ENCODE measurements at regions not wholly inside any gene's neighbourhood (a gene's known extent, or its start where the extent isn't known, plus 50 kb on each side); places are given as distances from the start of the nearest gene placed in this dataset.

- intact Hi-C loops (cut with DNase I): no loop called here
- Histone ChIP-seq H3K4me3 (replicated peaks in 1 of 3) (no peak overlapping the region), H3K27ac (no peak overlapping the region), H3K27me3 (no peaks in the 10 kb centered on the region), H3K9me3 (no peaks in the 10 kb centered on the region), H3K36me3 (no peaks in the 10 kb centered on the region), H3K4me1 (no peaks in the 10 kb centered on the region)
- DNase-seq: no peak
- 100% methylated on average over 2 of the region's 2 CpGs for WGBS, 2 donors
- TF ChIP-seq POLR2A (IDR thresholded peaks at IDR 0.05): no peak
- TF ChIP-seq CTCF (IDR thresholded peaks at IDR 0.05): no peak
Measured at GRCh38 chr5:67344870-67345269, 148.3 kb upstream of the CD180 start.

DNA sequence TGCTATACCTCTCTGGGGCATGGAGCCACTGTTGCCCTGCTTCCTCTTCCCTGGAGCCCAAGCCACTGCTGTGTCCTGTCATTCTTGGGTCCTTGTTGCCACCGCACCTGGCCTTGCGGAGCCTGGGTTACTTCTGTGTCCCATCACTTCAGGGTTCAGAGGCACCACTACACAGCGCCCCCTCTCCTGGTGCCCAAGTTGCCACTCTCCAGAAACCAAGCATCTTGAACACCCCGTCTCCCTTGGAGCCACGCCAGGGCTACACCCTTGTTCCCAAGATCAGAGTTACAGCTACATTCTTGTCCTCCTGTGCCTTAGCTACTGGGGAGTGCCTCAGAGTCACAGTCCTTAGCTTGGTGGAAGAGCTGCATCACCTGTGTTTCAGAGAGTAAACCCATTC, 147.2 kb upstream of the CD180 start:
- Histone ChIP-seq H3K4me1 (no peaks in the 10 kb centered on the region), H3K27me3 (no peaks in the 10 kb centered on the region), H3K36me3 (no peaks in the 10 kb centered on the region), H3K4me3 (replicated peaks in 1 of 3) (no peak overlapping the region), H3K9me3 (no peaks in the 10 kb centered on the region), H3K27ac (no peak overlapping the region)
- 73 to 76% methylated on average over 5 of the region's 5 CpGs for WGBS, 2 donors
- TF ChIP-seq POLR2A (IDR thresholded peaks at IDR 0.05): no peak
- TF ChIP-seq CTCF (IDR thresholded peaks at IDR 0.05): no peak
- intact Hi-C loops (cut with DNase I): no loop called here
- DNase-seq: peak; percentile 22 to 27

GRCh38 chr5:67341478-67341877, 144.9 kb upstream of the CD180 start:
- no peaks in the 10 kb centered on the region for H3K27me3 ChIP-seq
- intact Hi-C loops (cut with DNase I): no loop called here
- H3K4me1 ChIP-seq: no peaks in the 10 kb centered on the region
- H3K4me3 ChIP-seq (replicated peaks in 1 of 3): no peak overlapping the region
- WGBS, 2 donors: 86 to 93% methylated on average over 2 of the region's 2 CpGs
- H3K9me3 ChIP-seq: no peaks in the 10 kb centered on the region
- H3K27ac ChIP-seq: no peak overlapping the region
- TF ChIP-seq POLR2A (IDR thresholded peaks at IDR 0.05) (no peak), CTCF (IDR thresholded peaks at IDR 0.05) (no peak)
- no peak for DNase-seq
- no peaks in the 10 kb centered on the region for H3K36me3 ChIP-seq

GRCh38 chr5:67339219-67339767, 142.7 kb upstream of the CD180 start:
- Histone ChIP-seq H3K36me3 (no peaks in the 10 kb centered on the region), H3K4me1 (no peaks in the 10 kb centered on the region), H3K9me3 (no peaks in the 10 kb centered on the region), H3K27ac (no peak overlapping the region), H3K4me3 (replicated peaks in 1 of 3) (no peak overlapping the region), H3K27me3 (no peaks in the 10 kb centered on the region)
- no peak for TF ChIP-seq POLR2A (IDR thresholded peaks at IDR 0.05)
- intact Hi-C loops (cut with DNase I): no loop called here
- 93 to 96% methylated on average over 1 of the region's 1 CpG for WGBS, 2 donors
- DNase-seq: no peak

GRCh38 chr5:67338421-67338820, 141.8 kb upstream of the CD180 start:
- DNase-seq: no peak
- Histone ChIP-seq H3K27ac (no peak overlapping the region), H3K4me3 (replicated peaks in 1 of 3) (no peak overlapping the region), H3K4me1 (no peaks in the 10 kb centered on the region), H3K9me3 (no peaks in the 10 kb centered on the region), H3K27me3 (no peaks in the 10 kb centered on the region), H3K36me3 (no peaks in the 10 kb centered on the region)
- intact Hi-C loops (cut with DNase I): no loop called here
- TF ChIP-seq CTCF (IDR thresholded peaks at IDR 0.05): no peak

DNA sequence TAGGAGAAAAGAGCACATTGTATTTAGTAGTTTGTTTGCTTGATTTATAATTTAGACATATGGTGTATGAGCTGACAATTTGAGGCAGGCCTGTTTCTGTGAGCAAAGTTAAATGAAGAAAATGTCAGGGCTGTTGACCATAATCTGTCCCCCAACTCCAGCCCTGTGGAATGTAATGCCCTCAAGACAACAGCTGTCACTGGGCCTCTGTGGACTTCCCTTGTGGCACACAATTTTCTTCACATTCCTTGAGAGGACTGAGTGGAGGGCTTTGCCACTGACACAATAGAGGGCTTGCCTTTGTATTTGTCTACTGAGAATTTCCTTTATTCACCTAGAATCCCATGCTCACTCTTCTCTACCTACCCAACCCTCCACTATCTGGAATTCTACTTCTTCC, 141.2 kb upstream of the CD180 start:
- H3K27ac ChIP-seq: no peak overlapping the region
- H3K4me3 ChIP-seq (replicated peaks in 1 of 3): no peak overlapping the region
- DNase-seq: no peak
- H3K4me1 ChIP-seq: no peaks in the 10 kb centered on the region
- intact Hi-C loops (cut with DNase I): no loop called here
- no peak for TF ChIP-seq CTCF (IDR thresholded peaks at IDR 0.05)
- no peak for TF ChIP-seq POLR2A (IDR thresholded peaks at IDR 0.05)
- no peaks in the 10 kb centered on the region for H3K27me3 ChIP-seq
- H3K36me3 ChIP-seq: no peaks in the 10 kb centered on the region
- no peaks in the 10 kb centered on the region for H3K9me3 ChIP-seq
